PC-3 (cell line): ENCODE measurements at regions not wholly inside any gene's neighbourhood (a gene's known extent, or its start where the extent isn't known, plus 50 kb on each side); places are given as distances from the start of the nearest gene placed in this dataset.

ENCODE experiments used
- EZH2phosphoT487 ChIP-seq: fragments of 300-600 bp; sonication (generic); IDR thresholded peaks from 2 replicates; pipeline ENCODE4 v1.6.1; 2018; ENCODE audit warnings: mild to moderate bottlenecking, antibody characterized with exemption, low read length, borderline replicate concordance
- TF ChIP-seq, protein P1 (sequence below): fragments of 300-600 bp; sonication (generic); conservative IDR thresholded peaks from 2 replicates; pipeline ENCODE4 v1.5.1; 2017; ENCODE audit warnings: antibody characterized with exemption, low read depth, mild to moderate bottlenecking, low read length

DNA sequence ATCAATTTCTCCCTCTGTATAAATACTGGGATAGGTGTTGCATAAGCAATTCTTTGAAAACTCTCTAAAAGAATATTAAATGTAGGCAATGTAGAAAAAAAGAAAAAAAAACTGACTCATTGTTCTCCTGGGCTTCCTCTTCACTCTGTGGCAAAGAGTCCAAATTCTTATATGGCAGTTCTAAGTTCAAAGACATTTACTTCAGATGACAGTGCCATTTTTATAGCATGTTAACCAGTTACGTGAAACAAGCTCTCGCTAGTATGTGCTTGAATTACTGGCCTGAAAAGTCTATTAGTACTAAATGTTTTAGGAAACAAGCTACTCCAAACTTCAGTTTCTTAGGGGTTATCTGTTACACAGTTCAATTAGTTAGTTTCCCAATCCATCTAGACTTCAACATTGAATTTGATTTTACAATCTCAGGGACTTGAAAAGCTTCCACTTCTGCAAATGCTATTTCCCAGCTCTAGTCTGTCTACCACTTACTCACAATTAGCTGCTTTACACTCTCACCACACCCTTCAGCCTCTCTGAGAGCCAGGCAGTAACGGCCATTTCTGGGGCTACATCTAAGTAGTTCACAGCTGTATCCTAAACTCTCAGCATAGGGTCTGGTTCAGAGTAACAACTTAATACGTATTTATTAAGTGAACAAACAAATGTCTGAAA, 100.4 kb downstream of the OGFRL1 start:
- TF ChIP-seq, protein P1, sequence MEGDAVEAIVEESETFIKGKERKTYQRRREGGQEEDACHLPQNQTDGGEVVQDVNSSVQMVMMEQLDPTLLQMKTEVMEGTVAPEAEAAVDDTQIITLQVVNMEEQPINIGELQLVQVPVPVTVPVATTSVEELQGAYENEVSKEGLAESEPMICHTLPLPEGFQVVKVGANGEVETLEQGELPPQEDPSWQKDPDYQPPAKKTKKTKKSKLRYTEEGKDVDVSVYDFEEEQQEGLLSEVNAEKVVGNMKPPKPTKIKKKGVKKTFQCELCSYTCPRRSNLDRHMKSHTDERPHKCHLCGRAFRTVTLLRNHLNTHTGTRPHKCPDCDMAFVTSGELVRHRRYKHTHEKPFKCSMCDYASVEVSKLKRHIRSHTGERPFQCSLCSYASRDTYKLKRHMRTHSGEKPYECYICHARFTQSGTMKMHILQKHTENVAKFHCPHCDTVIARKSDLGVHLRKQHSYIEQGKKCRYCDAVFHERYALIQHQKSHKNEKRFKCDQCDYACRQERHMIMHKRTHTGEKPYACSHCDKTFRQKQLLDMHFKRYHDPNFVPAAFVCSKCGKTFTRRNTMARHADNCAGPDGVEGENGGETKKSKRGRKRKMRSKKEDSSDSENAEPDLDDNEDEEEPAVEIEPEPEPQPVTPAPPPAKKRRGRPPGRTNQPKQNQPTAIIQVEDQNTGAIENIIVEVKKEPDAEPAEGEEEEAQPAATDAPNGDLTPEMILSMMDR, result no peak
- TF ChIP-seq EZH2phosphoT487, result no peak
